ENCODE measurements at regions not wholly inside any gene's neighbourhood (a gene's known extent, or its start where the extent isn't known, plus 50 kb on each side); places are given as distances from the start of the nearest gene placed in this dataset.

GRCh38 chr1:227369102-227369760 lies 50.9 kb upstream of the CDC42BPA start:
- DNase-seq = no peak

Data from 8988T (cell line).